ENCODE measurements at regions not wholly inside any gene's neighbourhood (a gene's known extent, or its start where the extent isn't known, plus 50 kb on each side); places are given as distances from the start of the nearest gene placed in this dataset.
A peak's percentile ranks its signal among the peaks of the same experiment; 100 is the strongest.
"Not testable (repeated sequence)": the region's sequence is repeated elsewhere in the genome, so short reads cannot be mapped to it uniquely, and the experiment has no call there.

DNA sequence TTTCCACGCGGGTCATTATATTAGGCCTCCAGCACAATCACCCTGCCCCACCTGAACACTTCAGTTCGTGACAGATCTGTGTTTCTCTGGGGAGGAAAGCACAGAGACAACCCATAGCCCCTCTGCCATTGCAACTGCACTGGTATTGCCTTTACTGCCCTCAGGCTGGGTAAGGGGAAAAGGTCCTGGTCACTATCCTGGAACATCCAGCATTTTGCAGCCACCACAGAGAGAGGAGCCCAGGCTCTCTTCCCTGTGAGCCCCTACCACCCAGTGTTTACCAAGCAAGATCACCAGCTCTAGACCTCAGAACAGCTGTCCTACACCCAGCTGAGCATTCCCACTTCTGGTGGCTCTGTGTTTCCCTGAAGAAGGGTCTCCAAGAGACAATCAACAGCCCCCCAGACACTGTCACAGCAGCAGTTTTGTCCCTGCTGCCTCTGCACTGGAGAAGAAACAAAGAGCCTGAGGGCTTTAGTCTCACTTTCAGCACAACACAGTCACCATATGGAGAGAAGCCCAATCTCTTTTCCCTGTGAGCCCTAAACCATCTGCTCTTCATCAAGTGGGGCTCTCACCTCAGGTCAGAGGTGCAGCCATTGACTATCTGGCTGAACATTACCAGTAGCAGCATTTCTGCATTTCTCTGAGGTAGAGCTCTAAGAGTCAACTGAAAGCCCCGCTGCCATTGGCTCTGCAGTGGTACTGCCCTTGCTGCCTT is 655.2 kb upstream of the FAM174A start:
- DNase-seq, result no peak

DNA sequence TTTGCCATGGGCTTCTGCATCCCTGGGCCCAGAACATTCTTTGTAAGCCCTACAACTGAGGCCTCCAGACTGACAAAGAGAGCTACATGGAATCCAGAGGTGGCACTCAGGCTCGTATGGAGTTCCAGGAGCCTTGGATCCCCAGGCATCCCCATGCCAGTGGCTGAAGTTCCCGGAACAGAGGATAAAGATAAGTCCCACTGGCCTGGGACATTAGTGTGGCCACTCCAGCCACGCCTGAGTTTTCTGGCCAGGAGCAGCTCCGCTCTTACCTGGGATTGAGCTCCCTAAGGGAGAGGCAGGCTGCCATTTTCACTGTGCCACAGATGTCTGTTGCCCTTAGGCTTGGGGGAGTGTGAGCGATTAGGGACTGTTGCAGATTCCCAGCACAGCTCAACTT is 656.3 kb upstream of the FAM174A start:
- no peak for DNase-seq

DNA sequence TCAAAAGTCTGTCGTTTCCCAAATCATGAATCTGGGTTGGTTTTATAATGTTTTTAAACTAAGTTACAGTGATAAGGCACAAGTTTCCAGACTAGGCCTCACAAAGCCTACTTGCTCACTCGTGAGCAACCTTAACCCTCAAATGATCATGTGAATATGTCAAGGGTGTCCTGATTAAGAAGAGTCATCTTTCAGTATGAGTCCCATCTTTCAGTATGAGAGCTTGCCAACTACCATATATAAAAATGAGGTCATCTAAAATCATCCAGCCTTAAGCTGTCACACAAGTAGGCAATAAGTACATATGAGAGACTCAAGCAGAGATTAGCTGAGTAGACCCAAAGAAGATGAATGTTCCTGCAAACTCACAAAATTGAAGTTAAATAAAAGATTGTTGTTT is 668.4 kb upstream of the FAM174A start:
- DNase-seq, result peak; percentile 40

DNA sequence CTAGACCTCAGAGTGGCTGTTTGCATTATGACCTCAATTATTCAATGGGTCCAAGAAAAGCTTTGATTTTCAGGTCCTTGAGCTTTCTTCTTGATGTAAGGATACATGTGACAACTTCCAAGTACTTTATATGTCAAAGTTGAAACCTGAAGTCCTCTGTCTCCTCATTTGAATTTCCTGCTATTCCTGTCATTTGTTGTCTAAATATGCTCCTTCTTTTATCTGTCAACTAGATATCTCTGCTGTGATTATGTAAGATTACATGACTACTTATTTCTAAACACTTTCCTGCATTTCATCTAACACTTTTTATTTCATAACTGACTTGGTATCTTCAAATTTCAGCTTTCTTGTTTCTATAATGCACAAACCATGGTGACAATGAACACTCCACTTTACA is 670.0 kb upstream of the FAM174A start:
- DNase-seq, result no peak

DNA sequence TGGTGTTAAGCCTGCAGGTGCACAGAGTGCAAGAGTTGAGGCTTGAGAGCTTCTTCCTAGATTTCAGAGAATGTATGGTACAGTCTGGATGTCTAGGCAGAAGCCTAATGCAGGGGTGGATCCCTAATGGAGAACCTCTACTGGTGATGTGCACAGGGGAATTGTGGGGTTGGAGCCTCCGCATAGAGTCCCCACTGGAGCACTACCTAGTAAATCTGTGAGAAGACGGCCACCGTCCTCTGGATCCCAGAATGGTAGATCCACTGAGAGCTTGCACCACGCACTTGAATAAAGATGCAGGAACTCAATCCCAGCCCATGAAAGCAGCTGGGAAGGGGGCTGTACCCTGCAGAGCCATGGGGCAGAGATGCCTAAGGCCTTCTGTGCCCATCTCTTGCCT is 699.4 kb upstream of the FAM174A start:
- DNase-seq, result no peak

DNA sequence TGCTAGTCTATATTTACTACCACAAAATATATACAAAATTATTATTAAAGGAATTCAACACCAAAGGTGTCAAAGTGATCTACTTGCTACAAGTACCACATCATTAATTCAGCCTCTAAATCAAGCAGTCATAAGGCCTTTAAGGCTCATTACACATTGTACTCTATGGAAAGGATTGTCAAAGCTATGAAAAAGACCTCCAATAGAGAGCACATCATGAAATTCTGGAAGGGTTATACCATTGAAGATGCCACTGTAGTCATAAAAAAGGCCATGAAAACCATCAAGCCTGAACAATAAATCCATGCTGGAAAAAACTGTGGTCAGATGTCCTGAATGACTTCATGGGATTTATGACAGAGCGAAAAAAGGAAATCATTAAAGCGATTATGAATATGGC is 708.0 kb upstream of the FAM174A start:
- DNase-seq, result no peak

DNA sequence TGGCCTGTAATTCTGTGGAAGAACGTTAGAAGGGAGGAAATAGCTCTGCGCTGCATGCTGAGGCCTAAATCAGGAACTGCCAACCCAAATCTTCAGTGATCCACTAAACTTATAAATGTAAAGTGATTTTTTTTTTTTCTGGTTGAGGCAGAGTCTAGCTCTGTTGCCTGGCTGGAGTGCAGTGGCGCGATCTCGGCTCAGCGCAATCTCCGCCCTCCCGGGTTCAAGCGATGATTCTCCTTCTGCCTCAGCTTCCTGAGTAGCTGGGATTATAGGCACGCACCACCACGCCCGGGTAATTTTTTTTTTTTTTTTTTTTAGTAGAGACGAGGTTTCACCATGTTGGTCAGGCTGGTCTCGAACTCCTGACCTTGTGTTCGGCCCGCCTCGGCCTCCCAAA is 717.4 kb upstream of the FAM174A start:
- no peak for DNase-seq

DNA sequence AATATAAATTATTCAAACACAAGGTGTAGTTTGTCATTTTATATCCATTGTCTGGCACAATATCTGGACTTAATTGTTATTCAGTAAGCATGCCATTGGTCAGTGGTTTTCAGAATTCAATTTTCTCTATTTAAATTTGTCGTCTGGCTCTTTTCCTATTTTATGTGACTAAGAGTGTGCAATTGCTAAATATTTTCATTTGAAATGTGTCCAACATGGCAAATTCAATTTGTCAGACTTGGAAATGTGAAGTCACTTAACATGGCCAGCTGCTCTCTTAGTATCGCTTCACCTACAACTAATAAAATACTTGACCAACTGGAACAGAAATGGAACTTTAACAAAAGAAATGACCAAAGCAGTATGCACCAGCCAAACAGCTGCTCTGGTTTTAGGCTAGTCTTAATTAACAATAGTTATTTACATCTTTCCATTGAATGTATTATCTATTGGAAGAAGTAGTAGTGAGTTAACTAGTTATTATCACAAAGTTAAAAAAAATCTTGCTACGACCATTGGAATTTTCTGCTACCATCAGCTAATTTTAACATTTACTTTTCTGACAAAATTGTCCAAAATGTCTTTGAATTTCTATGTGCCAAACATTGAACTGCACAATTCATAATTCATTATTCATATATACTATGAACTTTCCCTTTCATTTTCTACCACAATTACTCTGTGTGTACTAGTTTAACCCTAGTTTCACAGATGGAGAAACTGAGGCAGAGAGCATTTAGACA is 720.7 kb upstream of the FAM174A start:
- DNase-seq, result no peak

DNA sequence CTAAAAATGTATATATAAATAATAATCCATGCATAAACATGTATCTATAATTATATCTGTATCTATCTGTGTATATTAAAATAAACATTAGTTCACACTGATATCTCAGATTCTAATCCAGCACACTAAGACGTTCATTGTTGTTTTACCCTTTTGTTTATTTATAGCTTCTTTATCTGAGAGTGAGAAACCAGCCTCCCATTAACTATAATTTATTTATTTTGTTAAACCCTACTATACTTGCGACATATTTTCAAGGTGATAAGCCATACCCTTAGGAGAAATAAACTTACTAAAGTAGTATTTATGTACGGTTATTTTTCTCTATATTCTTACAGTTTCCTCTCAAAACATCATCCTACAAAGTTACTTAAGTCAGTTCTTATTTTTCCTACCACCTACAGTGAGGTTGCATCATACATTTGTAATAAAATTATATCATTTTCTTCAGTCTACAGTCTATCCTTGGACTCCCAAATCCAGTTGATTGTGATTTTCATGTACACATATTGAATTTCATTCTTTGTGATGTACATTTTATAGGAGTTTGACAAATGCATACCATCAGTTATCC is 726.4 kb upstream of the FAM174A start:
- DNase-seq, result no peak

DNA sequence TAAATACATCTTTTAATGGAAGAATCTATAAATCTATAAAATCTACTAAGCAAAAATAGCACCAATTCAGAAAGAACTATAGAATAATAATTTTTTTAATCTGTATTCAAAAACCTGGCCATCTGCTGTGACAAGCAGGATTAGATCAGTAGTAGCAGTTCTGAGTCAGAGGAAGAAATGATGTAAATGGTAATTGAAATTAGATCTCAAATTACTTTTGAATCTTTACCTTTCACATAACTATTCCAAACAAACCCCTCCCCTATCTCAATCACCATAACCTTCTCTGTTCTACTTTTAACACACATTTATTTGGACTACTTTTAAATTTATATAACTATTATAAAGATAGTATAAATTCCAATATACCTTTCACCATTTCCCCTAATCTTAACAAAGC is 727.8 kb upstream of the FAM174A start:
- DNase-seq, result no peak

DNA sequence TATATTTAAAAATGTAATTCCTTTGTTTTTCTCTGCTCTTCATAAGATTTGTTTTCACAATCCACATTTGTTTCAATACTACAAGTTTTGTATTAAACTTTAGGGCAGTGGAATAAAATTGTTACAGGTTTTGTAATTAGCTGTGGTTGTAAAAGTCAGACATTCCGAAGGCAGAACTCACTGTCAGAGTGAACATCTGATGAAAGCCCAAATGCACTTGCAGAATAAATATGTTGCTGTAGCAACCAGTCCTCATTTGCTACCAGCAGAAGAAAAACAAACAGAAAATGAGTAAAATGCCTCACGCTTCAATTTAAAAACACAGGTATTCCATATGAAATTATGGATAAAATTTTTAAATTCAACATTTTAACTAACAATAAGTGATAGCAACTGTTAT is 740.1 kb upstream of the FAM174A start:
- no peak for DNase-seq

DNA sequence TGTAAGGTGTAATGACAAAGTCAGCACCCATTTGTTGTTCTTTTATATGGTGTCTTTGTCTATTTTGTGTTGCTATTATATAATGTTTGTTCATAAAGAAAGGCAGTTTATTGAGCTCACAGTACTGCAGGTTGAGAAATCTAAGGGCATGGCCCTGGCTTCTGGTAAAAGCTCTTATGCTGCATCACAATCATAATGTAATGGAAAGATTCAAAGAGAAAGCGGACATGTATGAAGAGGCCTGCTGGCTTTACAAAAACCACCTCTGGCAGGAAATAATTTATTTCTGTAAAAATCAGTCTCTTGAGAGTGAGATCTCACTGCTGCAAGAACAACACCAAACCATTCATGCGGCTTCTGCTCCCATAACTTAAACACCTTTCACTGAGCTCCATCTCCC is 746.7 kb upstream of the FAM174A start:
- no peak for DNase-seq

DNA sequence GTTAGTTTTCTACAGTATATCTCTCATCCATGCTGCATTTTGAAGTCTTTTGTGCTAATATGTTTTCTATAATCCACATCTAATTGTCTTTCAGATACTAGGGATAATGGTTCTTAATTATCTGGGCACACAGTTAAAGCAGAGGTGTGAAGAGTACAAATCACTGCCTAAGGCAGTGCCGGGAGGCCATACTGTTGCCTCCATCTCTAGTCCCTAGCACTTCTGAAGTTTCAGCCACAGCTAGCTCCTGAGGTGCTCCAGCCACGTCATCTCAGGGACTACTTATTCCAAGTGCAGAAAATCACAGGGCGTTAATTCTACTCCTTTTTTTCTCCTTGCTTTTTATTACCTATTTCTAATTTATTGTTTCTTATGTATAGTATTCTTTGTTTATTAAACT is 760.0 kb upstream of the FAM174A start:
- no peak for DNase-seq

DNA sequence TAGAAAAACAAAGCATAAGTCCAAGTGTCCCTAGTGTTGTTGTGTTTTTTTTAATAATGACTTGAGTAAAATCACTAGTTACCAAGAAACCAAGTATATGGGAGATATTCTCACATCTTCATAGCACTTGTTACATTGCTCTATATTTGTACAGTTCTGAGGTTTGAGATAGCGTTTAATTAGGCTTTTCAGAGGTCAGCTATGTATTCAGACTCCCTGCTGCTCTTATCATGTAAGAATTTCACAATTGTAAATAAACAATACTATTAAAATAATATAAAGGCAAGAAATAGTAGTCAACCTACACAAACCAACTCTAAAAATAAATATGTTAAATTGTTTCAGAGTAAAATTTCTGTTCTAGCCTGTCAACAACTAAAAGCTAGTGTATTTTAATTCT is 761.9 kb upstream of the FAM174A start:
- DNase-seq, result no peak

DNA sequence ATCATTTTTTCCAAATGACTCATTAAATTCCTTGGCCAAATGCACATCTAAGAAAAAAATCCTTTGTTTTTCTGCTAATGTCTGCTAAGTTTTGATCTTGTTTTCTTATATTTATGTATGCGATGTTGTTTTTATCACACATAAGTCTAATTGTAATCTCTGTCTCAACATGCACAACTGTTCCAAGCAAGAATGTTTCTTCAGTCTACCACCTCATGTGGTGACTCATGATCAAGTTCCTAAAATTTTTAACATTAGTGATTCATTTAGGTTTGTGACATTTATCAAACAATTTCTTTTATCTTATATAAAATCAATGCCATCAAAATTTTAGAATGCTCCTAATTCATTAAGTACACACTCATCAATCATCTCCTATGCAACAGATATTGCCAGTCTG is 763.9 kb upstream of the FAM174A start:
- DNase-seq, result no peak

DNA sequence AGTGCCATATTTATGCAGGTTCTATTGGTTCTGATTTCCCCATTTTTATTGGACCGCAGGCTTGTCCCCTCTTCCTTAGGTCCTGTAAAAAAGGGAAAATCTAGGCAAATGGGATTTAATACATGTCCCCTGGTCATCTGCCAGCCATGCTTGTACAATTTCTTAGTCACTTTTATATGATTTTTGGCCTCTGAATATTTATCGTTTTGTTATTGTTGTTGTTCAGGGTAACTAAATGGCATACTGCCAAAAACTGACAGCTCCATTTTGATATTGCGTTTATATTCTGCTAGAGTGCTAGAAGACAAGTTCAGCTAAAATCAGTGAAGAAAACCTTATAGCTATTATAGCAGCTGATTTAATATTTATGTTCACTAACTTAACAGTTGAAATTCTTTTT is 770.2 kb upstream of the FAM174A start:
- no peak for DNase-seq

DNA sequence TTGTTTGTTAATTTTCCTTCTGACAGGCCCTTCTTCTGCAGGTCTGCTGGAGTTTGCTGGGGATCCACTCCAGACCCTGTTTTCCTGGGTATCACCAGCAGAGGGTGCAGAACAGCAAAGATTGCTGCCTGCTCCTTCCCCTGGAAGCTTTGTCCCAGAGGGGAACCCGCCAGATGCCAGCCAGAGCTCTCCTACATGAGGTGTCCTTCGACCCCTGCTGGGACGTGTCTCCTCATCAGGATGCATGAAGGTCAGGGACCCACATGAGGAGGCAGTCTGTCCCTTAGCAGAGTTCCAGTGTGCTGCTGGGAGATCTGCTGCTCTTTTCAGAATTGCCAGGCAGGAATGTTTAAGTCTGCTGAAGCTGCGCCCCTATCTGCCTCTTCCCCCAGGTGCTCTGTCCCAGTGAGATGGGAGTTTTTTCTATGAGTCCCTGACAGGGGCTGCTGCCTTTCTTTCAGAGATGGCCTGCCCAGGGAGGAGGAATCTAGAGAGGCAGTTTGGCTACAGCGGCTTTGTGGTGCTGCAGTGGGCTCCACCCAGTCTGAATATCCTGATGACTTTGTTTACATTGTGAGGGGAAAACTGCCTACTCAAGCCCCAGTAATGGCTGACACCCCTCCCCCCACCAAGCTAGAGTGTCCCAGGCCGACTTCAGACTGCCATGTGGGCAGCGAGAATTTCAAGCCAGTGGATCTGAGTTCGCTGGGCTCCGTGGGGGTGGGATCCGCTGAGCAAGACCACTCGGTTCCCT is 772.0 kb upstream of the FAM174A start:
- DNase-seq, result no peak

DNA sequence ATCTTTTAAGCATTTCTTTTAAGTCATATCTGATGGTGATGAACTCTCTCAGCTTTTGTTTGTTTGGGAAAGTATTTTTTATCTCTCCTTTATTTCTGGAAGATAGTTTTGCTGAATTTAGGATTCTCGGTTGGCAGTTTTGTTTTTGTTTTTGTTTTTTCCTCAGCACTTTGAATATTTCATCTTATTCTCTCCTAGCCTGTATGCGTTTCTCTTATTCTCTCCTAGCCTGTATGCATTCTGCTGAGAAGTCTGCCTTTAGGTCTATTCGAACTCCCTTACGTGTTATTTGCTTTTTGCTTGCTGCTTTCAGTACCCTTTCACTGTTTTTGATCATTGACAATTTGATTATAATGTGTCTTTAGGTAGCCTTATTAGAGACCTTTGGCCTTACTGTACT is 787.8 kb upstream of the FAM174A start:
- DNase-seq, result no peak

DNA sequence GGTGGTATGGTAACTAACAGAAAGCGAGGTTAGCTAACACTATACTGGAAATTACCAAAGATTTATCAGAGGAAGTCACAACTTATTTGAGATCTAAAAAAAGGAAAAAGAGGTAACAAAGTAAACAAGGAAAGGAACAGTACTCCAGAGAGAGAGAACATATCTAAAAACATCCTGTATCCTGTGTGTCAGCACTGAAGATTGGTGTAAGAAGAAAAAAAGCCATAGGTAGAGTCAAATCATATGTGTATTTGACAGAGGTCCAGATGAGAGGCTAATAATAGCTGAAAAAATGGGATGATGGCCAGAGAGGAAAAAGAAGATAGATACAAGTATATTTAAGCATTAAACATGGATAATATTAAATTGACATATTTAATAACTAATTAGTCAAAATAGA is 802.0 kb upstream of the FAM174A start:
- DNase-seq, result not testable (repeated sequence)

DNA sequence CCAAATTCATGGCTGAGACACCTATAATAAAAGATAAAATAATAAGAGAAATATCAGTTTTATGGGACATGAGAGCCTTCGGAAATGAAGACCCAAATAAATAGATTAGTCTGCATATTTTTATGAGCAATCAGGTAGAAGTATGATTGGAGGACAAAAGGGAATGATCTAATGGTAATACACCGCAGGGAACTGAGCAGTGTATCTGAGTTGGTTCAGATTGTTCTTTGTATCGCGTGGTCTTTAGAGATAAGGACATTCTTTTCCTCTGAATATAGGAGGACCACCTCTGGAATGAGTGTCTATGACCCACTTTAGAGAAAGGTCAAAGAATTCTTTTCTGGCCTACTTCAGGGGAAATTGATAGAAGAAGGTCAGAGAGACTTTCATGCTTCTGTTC is 801.8 kb upstream of the CHD1 start:
- not testable (repeated sequence) for DNase-seq

DNA sequence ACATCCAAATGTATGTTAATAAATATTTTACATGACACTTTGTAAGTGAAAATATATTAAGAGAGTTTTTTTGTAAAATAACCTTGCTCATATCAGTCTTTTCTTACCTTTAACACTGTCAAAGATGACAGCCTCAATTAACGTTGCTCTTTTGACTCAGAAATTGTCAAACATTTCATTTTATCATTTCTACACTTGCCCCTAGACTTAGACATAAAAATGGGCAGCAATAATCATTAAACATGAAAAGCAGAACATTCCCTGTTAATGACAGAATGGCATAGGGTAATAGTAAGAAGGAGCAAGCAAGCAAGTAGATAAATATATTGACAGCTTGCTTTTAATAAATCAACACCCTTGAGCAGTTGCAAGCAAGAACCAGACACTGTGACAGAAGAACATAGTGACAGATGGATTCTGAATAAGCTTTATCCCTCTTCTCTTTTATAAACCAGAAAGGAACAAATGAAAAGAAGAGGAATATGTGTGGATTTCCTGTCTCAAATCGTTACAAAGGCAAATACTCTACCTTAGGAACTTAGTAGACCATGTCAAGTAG is 796.0 kb upstream of the CHD1 start:
- DNase-seq, result no peak

DNA sequence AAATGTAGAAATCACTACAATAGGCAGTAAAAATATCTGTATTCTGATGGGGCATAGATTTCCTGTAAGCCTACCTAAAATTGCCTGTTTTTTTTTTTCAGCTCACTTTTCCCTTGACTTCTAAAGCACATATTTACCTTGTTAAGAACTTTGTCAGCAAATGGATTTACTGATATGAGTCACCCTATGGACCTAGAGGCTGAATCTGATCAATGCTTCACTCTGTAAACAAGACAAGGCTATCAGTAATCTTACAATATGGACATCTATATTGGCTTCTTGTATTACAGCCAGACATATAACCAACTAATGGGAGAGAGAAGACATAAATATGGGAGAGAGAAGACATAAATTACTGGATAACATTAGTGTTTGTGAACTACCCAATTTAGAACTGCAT is 792.7 kb upstream of the CHD1 start:
- no peak for DNase-seq

DNA sequence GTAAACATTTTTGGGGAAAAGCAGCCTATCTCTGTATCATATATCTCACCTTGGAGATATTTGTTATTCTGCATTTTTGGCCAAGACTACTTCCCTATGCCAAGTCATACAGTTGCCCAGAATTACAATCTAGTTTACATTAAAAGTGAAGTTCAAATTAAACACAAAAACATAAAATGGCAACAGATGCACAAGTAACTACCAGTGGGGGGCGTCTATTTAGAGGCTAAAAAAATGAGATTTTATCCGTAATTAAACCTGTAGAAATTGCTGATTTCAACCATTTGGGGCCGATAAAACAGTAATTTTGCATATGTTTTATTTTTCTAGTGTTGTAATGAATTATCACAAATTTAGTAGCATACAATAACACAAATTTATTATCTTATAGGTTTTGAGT is 787.1 kb upstream of the CHD1 start:
- DNase-seq, result no peak

All from activated CD4-positive, alpha-beta T cell treated with anti-CD3 and anti-CD28 coated beads, Interleukin-2, Interleukin-6, amounts not matched to agents 100 ng/mL and 50 ng/mL, durations not matched to agents 16 hours and 8 hours (primary cell).